ENCODE measurements at regions not wholly inside any gene's neighbourhood (a gene's known extent, or its start where the extent isn't known, plus 50 kb on each side); places are given as distances from the start of the nearest gene placed in this dataset.

- Histone ChIP-seq H3K9ac (ENCODE audit: low read length) (no peak overlapping the region), H3K4me1 (ENCODE audit: control insufficient read depth in 2 of 2, insufficient read depth in 2 of 2, low read length in 2 of 2) (no peaks in the 10 kb centered on the region), H2AFZ (ENCODE audit: insufficient read depth, low read depth, low read length, poor library complexity, severe bottlenecking) (no peak overlapping the region), H3K9me3 (ENCODE audit: control extremely low read depth in 1 of 3, control insufficient read depth in 2 of 3, insufficient read depth in 1 of 3, low read length in 2 of 3) (no peaks in the 10 kb centered on the region), H3K27me3 (replicated peaks in 1 of 4; ENCODE audit: control extremely low read depth in 1 of 4, control insufficient read depth in 3 of 4, insufficient read depth in 4 of 4, low read length in 3 of 4) (peaks cover 0 to 7% (median 3%) of the 10 kb centered on the region in 4 experiments), H3K79me2 (ENCODE audit: control insufficient read depth, insufficient read depth, low read length) (no peaks in the 10 kb centered on the region), H3K4me3 (ENCODE audit: control extremely low read depth in 1 of 5, extremely low read depth in 1 of 5, insufficient read depth in 1 of 5, low read depth in 2 of 5, low read length in 4 of 5) (no peak overlapping the region), H3K4me2 (replicated peaks; ENCODE audit: low read depth, low read length, poor library complexity, severe bottlenecking) (no peak overlapping the region), H3K36me3 (replicated peaks in 1 of 2; ENCODE audit: control extremely low read depth in 1 of 2, control insufficient read depth in 1 of 2, extremely low read depth in 1 of 2, insufficient read depth in 2 of 2, low read length in 1 of 2) (no peaks in the 10 kb centered on the region), H4K20me1 (ENCODE audit: control insufficient read depth, insufficient read depth, low read length, poor library complexity, severe bottlenecking) (no peaks in the 10 kb centered on the region), H3K27ac (ENCODE audit: low read length in 2 of 2) (no peak overlapping the region)
- ATAC-seq (ENCODE audit: low read depth), result no peak
- H3K27me3 Mint-ChIP-seq, result peaks cover 21% of the 10 kb centered on the region
- H3K9me3 Mint-ChIP-seq (ENCODE audit: insufficient read depth), result no peaks in the 10 kb centered on the region
- no peak overlapping the region for H3K27ac Mint-ChIP-seq
- ChIA-PET POLR2A (no interaction called here), CTCF (no interaction called here)
- intact Hi-C loops (cut with micrococcal nuclease), result no loop called here
- H3K4me1 Mint-ChIP-seq, result no peaks in the 10 kb centered on the region
- TF ChIP-seq EZH2 (IDR thresholded peaks at IDR 0.05; ENCODE audit: borderline replicate concordance, insufficient read depth, low read depth, low read length, poor library complexity, severe bottlenecking), result no peak
- TF ChIP-seq CTCF (IDR thresholded peaks at IDR 0.05), result no peak
- WGBS (ENCODE audit: insufficient coverage), result no CpG with 5 or more reads among the region's 2 CpGs
- no peak for DNase-seq
- no peak overlapping the region for H3K4me3 Mint-ChIP-seq
Observed at GRCh38 chr1:198397208-198397808, 143.2 kb downstream of the ATP6V1G3 start.

GRCh38 chr1:198391393-198392020, 149.0 kb downstream of the ATP6V1G3 start:
- H3K79me2 ChIP-seq (ENCODE audit: control insufficient read depth, insufficient read depth, low read length), result no peaks in the 10 kb centered on the region
- POLR2A ChIA-PET, result no interaction called here
- Mint-ChIP-seq H3K27ac (no peak overlapping the region), H3K27me3 (peaks cover 9% of the 10 kb centered on the region), H3K4me3 (no peak overlapping the region), H3K9me3 (ENCODE audit: insufficient read depth) (no peaks in the 10 kb centered on the region), H3K4me1 (peaks cover 2% of the 10 kb centered on the region)
- intact Hi-C loops (cut with micrococcal nuclease), result no loop called here
- H3K4me1 ChIP-seq (ENCODE audit: control insufficient read depth in 2 of 2, insufficient read depth in 2 of 2, low read length in 2 of 2), result no peaks in the 10 kb centered on the region
- DNase-seq (no peak), ATAC-seq (ENCODE audit: low read depth) (no peak)
- H3K4me3 ChIP-seq (ENCODE audit: control extremely low read depth in 1 of 5, extremely low read depth in 1 of 5, insufficient read depth in 1 of 5, low read depth in 2 of 5, low read length in 4 of 5), result no peak overlapping the region
- no peak for TF ChIP-seq EZH2 (IDR thresholded peaks at IDR 0.05; ENCODE audit: borderline replicate concordance, insufficient read depth, low read depth, low read length, poor library complexity, severe bottlenecking)
- no peak for TF ChIP-seq CTCF (IDR thresholded peaks at IDR 0.05)
- 88% methylated on average over 3 of the region's 10 CpGs for WGBS (ENCODE audit: insufficient coverage)
- peaks cover 0 to 3% (median 0%) of the 10 kb centered on the region in 4 experiments for H3K27me3 ChIP-seq (replicated peaks in 1 of 4; ENCODE audit: control extremely low read depth in 1 of 4, control insufficient read depth in 3 of 4, insufficient read depth in 4 of 4, low read length in 3 of 4)
- H4K20me1 ChIP-seq (ENCODE audit: control insufficient read depth, insufficient read depth, low read length, poor library complexity, severe bottlenecking), result no peaks in the 10 kb centered on the region
- H3K36me3 ChIP-seq (replicated peaks in 1 of 2; ENCODE audit: control extremely low read depth in 1 of 2, control insufficient read depth in 1 of 2, extremely low read depth in 1 of 2, insufficient read depth in 2 of 2, low read length in 1 of 2), result no peaks in the 10 kb centered on the region
- H3K9me3 ChIP-seq (ENCODE audit: control extremely low read depth in 1 of 3, control insufficient read depth in 2 of 3, insufficient read depth in 1 of 3, low read length in 2 of 3), result no peaks in the 10 kb centered on the region
- H3K4me2 ChIP-seq (replicated peaks; ENCODE audit: low read depth, low read length, poor library complexity, severe bottlenecking), result no peak overlapping the region
- no peak overlapping the region for H2AFZ ChIP-seq (ENCODE audit: insufficient read depth, low read depth, low read length, poor library complexity, severe bottlenecking)
- CTCF ChIA-PET, result interaction anchor here (0.5 kb wide), 1 partner anchor 29 kb away, joined by 4 read pairs; no protein-coding TSS in a partner anchor
- H3K9ac ChIP-seq (ENCODE audit: low read length), result no peak overlapping the region
- H3K27ac ChIP-seq (ENCODE audit: low read length in 2 of 2), result no peak overlapping the region
